OCI-LY1 (cell line): ENCODE measurements at regions not wholly inside any gene's neighbourhood (a gene's known extent, or its start where the extent isn't known, plus 50 kb on each side); places are given as distances from the start of the nearest gene placed in this dataset.

Experiments
- H2AFZ ChIP-seq: fragments of 200-600 bp; sonication (generic), shearing (Covaris generic); 2 replicates; pipeline ENCODE4 v1.6.0; 2014; ENCODE audit warnings: antibody characterized with exemption, mild to moderate bottlenecking, low read length
- H3F3A ChIP-seq: fragments of 200-600 bp; sonication (generic), shearing (Covaris generic); 2 replicates; pipeline ENCODE4 v1.6.0; 2014; ENCODE audit warnings: mild to moderate bottlenecking, antibody characterized with exemption, low read length, moderate library complexity; ENCODE audit not compliant: insufficient read depth
- H3K27ac ChIP-seq: fragments of 200-600 bp; sonication (generic); 2 replicates; pipeline ENCODE4 v1.5.1; 2014; ENCODE audit warnings: low read length, mixed run types, mild to moderate bottlenecking, low read depth; ENCODE audit not compliant: poor library complexity, severe bottlenecking
- H3K27me3 ChIP-seq: fragments of 200-600 bp; sonication (generic); 2 replicates; pipeline ENCODE4 v1.6.0; 2014; ENCODE audit warnings: antibody characterized with exemption, mild to moderate bottlenecking, low read length, moderate library complexity; ENCODE audit not compliant: insufficient read depth
- H3K36me3 ChIP-seq: fragments of 200-600 bp; sonication (generic); 2 replicates; pipeline ENCODE4 v1.6.1; 2014; ENCODE audit warnings: mild to moderate bottlenecking, antibody characterized with exemption, low read length, moderate library complexity, mixed read lengths; ENCODE audit not compliant: insufficient read depth
- H3K4me1 ChIP-seq: fragments of 200-600 bp; sonication (generic); 2 replicates; pipeline ENCODE4 v1.5.1; 2014; ENCODE audit warnings: mild to moderate bottlenecking, low read length, moderate library complexity; ENCODE audit not compliant: insufficient read depth, severe bottlenecking
- H3K4me2 ChIP-seq: fragments of 200-600 bp; sonication (generic), shearing (Covaris generic); 2 replicates; pipeline ENCODE4 v1.6.1; 2014; ENCODE audit warnings: low read length
- H3K4me3 ChIP-seq: fragments of 200-600 bp; sonication (generic); 2 replicates; pipeline ENCODE4 v1.5.1; 2014; ENCODE audit warnings: low read length, low read depth, mild to moderate bottlenecking, mixed read lengths; ENCODE audit not compliant: poor library complexity, severe bottlenecking
- H3K79me2 ChIP-seq: fragments of 200-600 bp; shearing (Covaris generic); 2 replicates; pipeline ENCODE4 v1.6.1; 2016; ENCODE audit warnings: mixed run types, low read length, mixed read lengths; ENCODE audit not compliant: insufficient read depth
- H3K9ac ChIP-seq: fragments of 200-600 bp; sonication (generic), shearing (Covaris generic); 2 replicates; pipeline ENCODE4 v1.6.1; 2014; ENCODE audit warnings: mild to moderate bottlenecking, low read length, mixed read lengths
- H3K9me2 ChIP-seq: fragments of 200-600 bp; sonication (generic), shearing (Covaris generic); 2 replicates; pipeline ENCODE4 v1.6.1; 2014; ENCODE audit warnings: low read depth, mild to moderate bottlenecking, low read length, mixed read lengths
- H3K9me3 ChIP-seq: fragments of 200-600 bp; shearing (Covaris generic); 2 replicates; pipeline ENCODE4 v1.6.1; 2014; ENCODE audit warnings: low read length, mixed read lengths
- H4K20me1 ChIP-seq: fragments of 200-600 bp; sonication (generic), shearing (Covaris generic); 2 replicates; pipeline ENCODE4 v1.6.0; 2016; ENCODE audit warnings: mild to moderate bottlenecking, low read length; ENCODE audit not compliant: insufficient read depth
- CTCF ChIP-seq: fragments of 200-600 bp; sonication (generic), shearing (Covaris generic); IDR thresholded peaks from 2 replicates; pipeline ENCODE4 v1.5.1; 2017; ENCODE audit warnings: mild to moderate bottlenecking, antibody characterized with exemption, low read length, moderate library complexity, mixed read lengths
- EZH2 ChIP-seq: fragments of 200-600 bp; sonication (generic), shearing (Covaris generic); IDR thresholded peaks from 2 replicates; pipeline ENCODE4 v1.8.0; 2017; ENCODE audit warnings: borderline replicate concordance, mixed run types, mild to moderate bottlenecking, antibody characterized with exemption, low read length, moderate library complexity, mixed read lengths

- Histone ChIP-seq H3K27me3 (no peaks in the 10 kb centered on the region), H3K9ac (no peak overlapping the region), H3K4me2 (peak overlapping the region; percentile 44), H3K27ac (no peak overlapping the region), H3K4me1 (peaks cover 17% of the 10 kb centered on the region), H3K4me3 (peak overlapping the region; percentile 0), H3K36me3 (no peaks in the 10 kb centered on the region), H3F3A (no peaks in the 10 kb centered on the region), H3K9me3 (no peaks in the 10 kb centered on the region), H3K9me2 (no peaks in the 10 kb centered on the region), H3K79me2 (no peaks in the 10 kb centered on the region), H2AFZ (peak overlapping the region; percentile 9; the same call in 1 of the 2 replicates), H4K20me1 (no peaks in the 10 kb centered on the region)
- TF ChIP-seq EZH2 (no peak), CTCF (no peak)
Measured at GRCh38 chr3:104805042-104805441, 561.7 kb upstream of the ALCAM start.

- H3K4me1 ChIP-seq: peaks cover 17% of the 10 kb centered on the region
- H3K36me3 ChIP-seq: no peaks in the 10 kb centered on the region
- H3K4me2 ChIP-seq: peak overlapping the region; percentile 44
- TF ChIP-seq CTCF (no peak), EZH2 (no peak)
- no peaks in the 10 kb centered on the region for H3F3A ChIP-seq
- H3K4me3 ChIP-seq: peak overlapping the region; percentile 0
- no peaks in the 10 kb centered on the region for H3K9me3 ChIP-seq
- no peaks in the 10 kb centered on the region for H3K79me2 ChIP-seq
- H3K9ac ChIP-seq: no peak overlapping the region
- H3K27ac ChIP-seq: no peak overlapping the region
- H3K9me2 ChIP-seq: no peaks in the 10 kb centered on the region
- no peaks in the 10 kb centered on the region for H4K20me1 ChIP-seq
- no peaks in the 10 kb centered on the region for H3K27me3 ChIP-seq
- peak overlapping the region; percentile 9 for H2AFZ ChIP-seq
Measured at GRCh38 chr3:104805508-104805907, 561.2 kb upstream of the ALCAM start.

GRCh38 chr3:104810896-104811295, 555.8 kb upstream of the ALCAM start:
- no peaks in the 10 kb centered on the region for H3K9me3 ChIP-seq
- H3K4me1 ChIP-seq: peaks cover 1% of the 10 kb centered on the region
- no peak overlapping the region for H2AFZ ChIP-seq
- no peaks in the 10 kb centered on the region for H3K36me3 ChIP-seq
- H3K9ac ChIP-seq: no peak overlapping the region
- no peaks in the 10 kb centered on the region for H3K27me3 ChIP-seq
- H4K20me1 ChIP-seq: no peaks in the 10 kb centered on the region
- TF ChIP-seq CTCF (no peak), EZH2 (no peak)
- H3K4me3 ChIP-seq: no peak overlapping the region
- no peaks in the 10 kb centered on the region for H3K79me2 ChIP-seq
- no peaks in the 10 kb centered on the region for H3K9me2 ChIP-seq
- no peaks in the 10 kb centered on the region for H3F3A ChIP-seq
- H3K27ac ChIP-seq: no peak overlapping the region
- no peak overlapping the region for H3K4me2 ChIP-seq
